OCI-LY3 (cell line): ENCODE measurements at regions not wholly inside any gene's neighbourhood (a gene's known extent, or its start where the extent isn't known, plus 50 kb on each side); places are given as distances from the start of the nearest gene placed in this dataset.

Experiments used
- EZH2phosphoT487 ChIP-seq: fragments of 200-600 bp; shearing (Covaris generic); IDR thresholded peaks from 2 replicates; pipeline ENCODE4 v1.6.1; 2018; ENCODE audit warnings: antibody characterized with exemption, mixed run types, low read depth
- TF ChIP-seq, protein P1 (sequence below): fragments of 200-600, 300-600 bp; sonication (generic); IDR thresholded peaks from 2 replicates; pipeline ENCODE4 v1.5.1; 2014; ENCODE audit warnings: antibody characterized with exemption, low read length, low read depth

DNA sequence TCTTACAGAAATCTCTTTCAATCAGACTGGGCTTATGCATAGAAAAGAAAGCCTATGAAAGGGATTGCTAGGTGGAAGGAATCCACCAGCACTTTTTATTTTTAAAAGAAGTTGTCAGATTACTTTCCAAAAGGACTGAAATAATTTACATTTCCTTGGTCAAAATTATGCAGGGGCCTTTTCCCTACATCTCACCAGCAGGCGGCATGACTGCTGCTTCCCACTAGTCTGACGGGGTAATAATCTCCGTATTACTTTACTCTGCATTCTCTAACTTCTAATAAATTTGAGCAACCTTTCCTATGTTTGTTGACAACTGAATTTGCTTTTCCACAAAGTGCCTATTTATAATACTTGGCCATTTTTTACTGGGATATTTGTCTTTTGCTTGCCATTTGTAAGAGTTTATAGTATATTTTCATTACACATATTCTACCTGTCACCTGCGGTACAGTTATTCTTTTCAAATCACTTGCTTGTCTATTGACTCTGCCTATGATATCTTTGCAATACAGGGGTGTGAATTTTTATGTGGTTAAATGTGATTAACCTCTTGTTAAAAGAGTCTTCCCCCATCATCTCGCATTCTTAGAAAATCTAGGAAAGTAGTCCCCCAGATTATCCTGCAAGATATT lies 51.9 kb upstream of the USP47 start:
- TF ChIP-seq, protein P1, sequence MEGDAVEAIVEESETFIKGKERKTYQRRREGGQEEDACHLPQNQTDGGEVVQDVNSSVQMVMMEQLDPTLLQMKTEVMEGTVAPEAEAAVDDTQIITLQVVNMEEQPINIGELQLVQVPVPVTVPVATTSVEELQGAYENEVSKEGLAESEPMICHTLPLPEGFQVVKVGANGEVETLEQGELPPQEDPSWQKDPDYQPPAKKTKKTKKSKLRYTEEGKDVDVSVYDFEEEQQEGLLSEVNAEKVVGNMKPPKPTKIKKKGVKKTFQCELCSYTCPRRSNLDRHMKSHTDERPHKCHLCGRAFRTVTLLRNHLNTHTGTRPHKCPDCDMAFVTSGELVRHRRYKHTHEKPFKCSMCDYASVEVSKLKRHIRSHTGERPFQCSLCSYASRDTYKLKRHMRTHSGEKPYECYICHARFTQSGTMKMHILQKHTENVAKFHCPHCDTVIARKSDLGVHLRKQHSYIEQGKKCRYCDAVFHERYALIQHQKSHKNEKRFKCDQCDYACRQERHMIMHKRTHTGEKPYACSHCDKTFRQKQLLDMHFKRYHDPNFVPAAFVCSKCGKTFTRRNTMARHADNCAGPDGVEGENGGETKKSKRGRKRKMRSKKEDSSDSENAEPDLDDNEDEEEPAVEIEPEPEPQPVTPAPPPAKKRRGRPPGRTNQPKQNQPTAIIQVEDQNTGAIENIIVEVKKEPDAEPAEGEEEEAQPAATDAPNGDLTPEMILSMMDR = peak; percentile 80
- no peak for TF ChIP-seq EZH2phosphoT487
